Panc1 (cell line): ENCODE measurements at regions not wholly inside any gene's neighbourhood (a gene's known extent, or its start where the extent isn't known, plus 50 kb on each side); places are given as distances from the start of the nearest gene placed in this dataset.

Experiments used
- ATAC-seq: fragments of 200-7000 bp; cut with Tn5 transposase; 2 replicates; pipeline ENCODE4 v1.9.1; 2020; ENCODE audit warnings: mild to moderate bottlenecking, moderate library complexity
- BruUV-seq: library from RNA; stranded (reverse); fragments of 400-500 nt; replicated peaks from 2 replicates; lab custom pipeline; 2021; lab: Mats Ljungman, UMichigan
- CTCF ChIA-PET: fragments of 300-600 bp; sonication (Branson Sonifier 250); formaldehyde crosslinking; loops from one replicate; lab custom pipeline; 2022; ENCODE audit warnings: antibody characterized with exemption; lab: Charles Lee
- POLR2A ChIA-PET: fragments of 300-600 bp; sonication (Branson Sonifier 250); formaldehyde crosslinking; loops from one replicate; lab custom pipeline; 2022; ENCODE audit warnings: antibody characterized with exemption; lab: Charles Lee
- DNase-seq: peaks from one replicate; pipeline ENCODE4 v3.0.0-alpha.2; 2010; ENCODE audit warnings: low read depth, low spot score
- H3K27ac ChIP-seq: 2 replicates; pipeline ENCODE4 v1.5.1; 2011; ENCODE audit warnings: mild to moderate bottlenecking, low read length, inconsistent platforms
- H3K27me3 ChIP-seq: fragments of 200-500 bp; sonication (Bioruptor generic); 2 replicates; pipeline ENCODE4 v1.6.0; 2014; ENCODE audit warnings: low read length, inconsistent platforms; ENCODE audit not compliant: control insufficient read depth, insufficient read depth
- H3K36me3 ChIP-seq: fragments of 200-500 bp; sonication (Bioruptor generic); 2 replicates; pipeline ENCODE4 v1.5.1; 2014; ENCODE audit warnings: inconsistent platforms, mild to moderate bottlenecking, low read length, moderate library complexity; ENCODE audit not compliant: control insufficient read depth, insufficient read depth
- H3K4me1 ChIP-seq: 2 replicates; pipeline ENCODE4 v1.5.1; 2011; ENCODE audit warnings: inconsistent platforms, mild to moderate bottlenecking, low read length, moderate library complexity; ENCODE audit not compliant: control insufficient read depth, insufficient read depth
- H3K4me3 ChIP-seq, 2 experiments: 2 replicates each; pipeline ENCODE4 v1.5.1; 2011 to 2012; ENCODE audit warnings: low read depth in 2 of 2, low read length in 2 of 2, mild to moderate bottlenecking in 2 of 2, inconsistent platforms in 1 of 2, moderate library complexity in 1 of 2
- H3K9me3 ChIP-seq: fragments of 200-500 bp; sonication (Bioruptor generic); 2 replicates; pipeline ENCODE4 v1.5.1; 2014; ENCODE audit warnings: low read depth, mild to moderate bottlenecking, inconsistent platforms, low read length, moderate library complexity; ENCODE audit not compliant: control insufficient read depth, insufficient read depth
- CTCF ChIP-seq: fragments of 450-650 bp; IDR thresholded peaks from 2 replicates; pipeline ENCODE4 v1.5.1; 2017; ENCODE audit warnings: mild to moderate bottlenecking
- POLR2AphosphoS5 ChIP-seq: IDR thresholded peaks from 2 replicates; pipeline ENCODE4 v1.6.1; 2012; ENCODE audit warnings: mild to moderate bottlenecking, low read depth, low read length, moderate library complexity
- REST ChIP-seq, 2 experiments: IDR thresholded peaks; 2 replicates each; pipeline ENCODE4 v1.6.1; 2011 to 2012; ENCODE audit warnings: low read depth in 2 of 2, control low read depth in 1 of 2, low read length in 1 of 2, mild to moderate bottlenecking in 1 of 2, moderate library complexity in 1 of 2; ENCODE audit not compliant: insufficient read depth in 1 of 2
- SIN3A ChIP-seq: IDR thresholded peaks from 2 replicates; pipeline ENCODE4 v1.6.1; 2012; ENCODE audit warnings: low read depth, mild to moderate bottlenecking, low read length, moderate library complexity, borderline replicate concordance; ENCODE audit not compliant: insufficient read depth
- TCF7L2 ChIP-seq: IDR thresholded peaks from 2 replicates; pipeline ENCODE4 v1.6.1; 2011; ENCODE audit warnings: mild to moderate bottlenecking, low read depth, low read length, inconsistent platforms
- in situ Hi-C: cut with HindIII; loops from 2 replicates; pipeline ENCODE4 v1.10.0; 2016; ENCODE audit warnings: low sequenced_read_pairs, low pct_unique_long_range_greater_than_20kb
- intact Hi-C: fragments of 100-400 bp; cut with micrococcal nuclease; formaldehyde crosslinking; loops from one replicate; pipeline ENCODE4 v1.10.0; 2022; ENCODE audit not compliant: unreplicated experiment

GRCh38 chr13:106213028-106213757 is 322.3 kb downstream of the EFNB2 start:
- TF ChIP-seq SIN3A: no peak
- TF ChIP-seq CTCF: no peak
- TF ChIP-seq REST (IDR thresholded peaks at IDR 0.05; ENCODE audit: insufficient read depth in 1 of 2, low read depth in 2 of 2, low read length in 1 of 2): no peak
- TF ChIP-seq POLR2AphosphoS5: no peak
- TF ChIP-seq TCF7L2: no peak
- Histone ChIP-seq H3K27me3 (no peaks in the 10 kb centered on the region), H3K9me3 (no peaks in the 10 kb centered on the region), H3K27ac (no peak overlapping the region), H3K36me3 (no peaks in the 10 kb centered on the region), H3K4me1 (no peaks in the 10 kb centered on the region), H3K4me3 (no peak overlapping the region)
- ChIA-PET POLR2A (no interaction called here), CTCF (no interaction called here)
- ATAC-seq (no peak), DNase-seq (no peak)
- BruUV-seq: no TSS peak
- in situ Hi-C loops (no loop called here), intact Hi-C loops (no loop called here)

- ATAC-seq: no peak
- no peaks in the 10 kb centered on the region for H3K27me3 ChIP-seq
- no peak for TF ChIP-seq POLR2AphosphoS5
- DNase-seq: no peak
- in situ Hi-C loops: no loop called here
- H3K9me3 ChIP-seq: no peaks in the 10 kb centered on the region
- ChIA-PET CTCF (no interaction called here), POLR2A (no interaction called here)
- no TSS peak for BruUV-seq
- H3K4me1 ChIP-seq: no peaks in the 10 kb centered on the region
- no peak overlapping the region for H3K4me3 ChIP-seq
- no peak overlapping the region for H3K27ac ChIP-seq
- intact Hi-C loops: no loop called here
- no peaks in the 10 kb centered on the region for H3K36me3 ChIP-seq
These were observed 323.0 kb downstream of the EFNB2 start for GRCh38 chr13:106212386-106213010.

GRCh38 chr13:106210324-106210723 is 325.1 kb downstream of the EFNB2 start:
- Histone ChIP-seq H3K4me3 (no peak overlapping the region), H3K4me1 (no peaks in the 10 kb centered on the region), H3K27ac (no peak overlapping the region), H3K9me3 (no peaks in the 10 kb centered on the region), H3K27me3 (no peaks in the 10 kb centered on the region), H3K36me3 (no peaks in the 10 kb centered on the region)
- in situ Hi-C loops: no loop called here
- BruUV-seq: no TSS peak
- TF ChIP-seq POLR2AphosphoS5 (no peak), TCF7L2 (no peak), CTCF (no peak), SIN3A (no peak), REST (IDR thresholded peaks at IDR 0.05; ENCODE audit: insufficient read depth in 1 of 2, low read depth in 2 of 2, low read length in 1 of 2) (no peak)
- ATAC-seq: no peak
- DNase-seq: no peak
- intact Hi-C loops: no loop called here
- ChIA-PET POLR2A (no interaction called here), CTCF (no interaction called here)
